Calu3 (cell line): ENCODE measurements at regions not wholly inside any gene's neighbourhood (a gene's known extent, or its start where the extent isn't known, plus 50 kb on each side); places are given as distances from the start of the nearest gene placed in this dataset.

Source experiments
- BruUV-seq: library from RNA; stranded (reverse); fragments of 400-500 nt; replicated peaks from 2 replicates; lab custom pipeline; 2021; lab: Mats Ljungman, UMichigan
- CTCF ChIA-PET: fragments of 300-600 bp; sonication (Branson Sonifier 250); formaldehyde crosslinking; loops from one replicate; lab custom pipeline; 2022; ENCODE audit warnings: antibody characterized with exemption; lab: Charles Lee
- DNase-seq: peaks from one replicate; pipeline ENCODE4 v3.0.0; 2022
- H3K27ac Mint-ChIP-seq: one replicate; pipeline ENCODE4 v1.8.0; 2022; ENCODE audit warnings: mixed read lengths; ENCODE audit not compliant: unreplicated experiment
- H3K27me3 Mint-ChIP-seq: one replicate; pipeline ENCODE4 v1.8.0; 2022; ENCODE audit warnings: mixed read lengths; ENCODE audit not compliant: unreplicated experiment
- H3K36me3 Mint-ChIP-seq: one replicate; pipeline ENCODE4 v1.8.0; 2022; ENCODE audit warnings: mild to moderate bottlenecking, moderate library complexity, mixed read lengths; ENCODE audit not compliant: insufficient read depth, unreplicated experiment
- H3K4me1 Mint-ChIP-seq: one replicate; pipeline ENCODE4 v1.8.0; 2022; ENCODE audit warnings: mild to moderate bottlenecking, low read depth, mixed read lengths; ENCODE audit not compliant: unreplicated experiment
- H3K4me3 Mint-ChIP-seq: one replicate; pipeline ENCODE4 v1.8.0; 2022; ENCODE audit warnings: mild to moderate bottlenecking, low read depth, moderate library complexity, mixed read lengths; ENCODE audit not compliant: unreplicated experiment
- H3K9me3 Mint-ChIP-seq: one replicate; pipeline ENCODE4 v1.8.0; 2022; ENCODE audit warnings: low read depth, mixed read lengths; ENCODE audit not compliant: unreplicated experiment
- CTCF ChIP-seq: fragments of 200-600 bp; IDR thresholded peaks from one replicate; pipeline ENCODE4 v1.8.0; 2022; ENCODE audit warnings: antibody characterized with exemption; ENCODE audit not compliant: unreplicated experiment
- intact Hi-C: fragments of 100-400 bp; cut with micrococcal nuclease; formaldehyde crosslinking; loops from one replicate; pipeline ENCODE4 v1.10.0; 2022; ENCODE audit not compliant: unreplicated experiment

- H3K9me3 Mint-ChIP-seq: peaks cover 7% of the 10 kb centered on the region
- CTCF ChIA-PET: no interaction called here
- H3K36me3 Mint-ChIP-seq: no peaks in the 10 kb centered on the region
- H3K4me3 Mint-ChIP-seq: no peak overlapping the region
- intact Hi-C loops: no loop called here
- no peaks in the 10 kb centered on the region for H3K4me1 Mint-ChIP-seq
- no peaks in the 10 kb centered on the region for H3K27me3 Mint-ChIP-seq
- BruUV-seq: no TSS peak
- DNase-seq: no peak
- TF ChIP-seq CTCF: no peak
- H3K27ac Mint-ChIP-seq: no peak overlapping the region
Measured at GRCh38 chr20:12327205-12327604, 409.5 kb downstream of the BTBD3 start.

GRCh38 chr20:12331236-12331635 is 413.5 kb downstream of the BTBD3 start:
- no peaks in the 10 kb centered on the region for H3K27me3 Mint-ChIP-seq

DNA sequence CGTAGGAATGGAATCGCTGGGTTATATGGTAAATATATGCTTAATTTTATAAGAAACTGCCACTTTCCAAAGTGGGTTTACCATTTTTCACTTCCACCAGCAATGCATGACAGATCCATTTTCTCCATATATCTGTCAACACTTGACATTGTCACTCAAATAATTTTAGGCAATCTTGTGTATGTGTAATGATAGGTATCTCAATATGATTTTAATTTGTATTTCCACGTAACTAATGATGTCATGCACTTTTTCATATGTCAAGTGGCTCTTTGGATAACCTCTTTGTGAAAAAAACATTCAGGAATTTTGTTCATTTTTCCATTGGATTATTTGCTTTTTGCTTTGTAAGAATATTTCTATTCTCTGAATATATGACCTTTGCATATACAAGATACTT is 419.9 kb downstream of the BTBD3 start:
- DNase-seq: no peak
- H3K27me3 Mint-ChIP-seq: no peaks in the 10 kb centered on the region
- intact Hi-C loops: no loop called here
- BruUV-seq: no TSS peak
- no peak overlapping the region for H3K27ac Mint-ChIP-seq
- peaks cover 12% of the 10 kb centered on the region for H3K4me1 Mint-ChIP-seq
- H3K9me3 Mint-ChIP-seq: peaks cover 2% of the 10 kb centered on the region
- H3K4me3 Mint-ChIP-seq: no peak overlapping the region
- TF ChIP-seq CTCF: no peak
- CTCF ChIA-PET: no interaction called here
- no peaks in the 10 kb centered on the region for H3K36me3 Mint-ChIP-seq

More at GRCh38 chr20:12331236-12331635, 413.5 kb downstream of the BTBD3 start:
- CTCF ChIA-PET: no interaction called here
- no TSS peak for BruUV-seq
- no peak for TF ChIP-seq CTCF
- intact Hi-C loops: no loop called here
- no peaks in the 10 kb centered on the region for H3K36me3 Mint-ChIP-seq
- peaks cover 7% of the 10 kb centered on the region for H3K9me3 Mint-ChIP-seq
- H3K4me1 Mint-ChIP-seq: no peaks in the 10 kb centered on the region
- no peak overlapping the region for H3K4me3 Mint-ChIP-seq
- no peak for DNase-seq
- no peak overlapping the region for H3K27ac Mint-ChIP-seq

DNA sequence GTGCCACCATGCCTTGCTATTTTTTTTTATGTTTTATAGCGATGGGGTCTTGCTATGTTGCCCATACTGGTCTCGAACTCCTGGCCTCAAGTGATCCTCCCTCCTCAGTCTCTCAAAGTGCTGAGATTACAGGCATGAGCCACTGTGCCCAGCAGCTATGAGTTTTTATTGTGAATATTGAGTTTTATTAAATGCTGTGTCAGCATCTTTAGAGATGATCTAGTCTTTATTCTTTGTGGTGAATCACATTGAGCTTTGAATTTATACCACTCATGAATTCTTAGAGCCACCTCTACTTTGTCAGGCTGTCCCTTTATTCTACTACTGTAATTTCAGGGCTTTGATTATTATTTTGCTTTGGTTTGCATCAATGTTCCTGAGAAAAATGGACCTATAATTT is 428.3 kb downstream of the BTBD3 start:
- no peak overlapping the region for H3K27ac Mint-ChIP-seq
- CTCF ChIA-PET: no interaction called here
- no peak overlapping the region for H3K4me3 Mint-ChIP-seq

More for the DNA sequence above, 428.3 kb downstream of the BTBD3 start:
- intact Hi-C loops: no loop called here
- BruUV-seq: no TSS peak
- Mint-ChIP-seq H3K27me3 (no peaks in the 10 kb centered on the region), H3K9me3 (peaks cover 2% of the 10 kb centered on the region), H3K36me3 (no peaks in the 10 kb centered on the region), H3K4me1 (peaks cover 13% of the 10 kb centered on the region)
- DNase-seq: no peak
- TF ChIP-seq CTCF: no peak
